HCT116 (cell line): ENCODE measurements at regions not wholly inside any gene's neighbourhood (a gene's known extent, or its start where the extent isn't known, plus 50 kb on each side); places are given as distances from the start of the nearest gene placed in this dataset.

ENCODE experiments used
- ATAC-seq: fragments of 200-7000 bp; cut with Tn5 transposase; 2 replicates; pipeline ENCODE4 v1.9.1; 2020; ENCODE audit warnings: mild to moderate bottlenecking, moderate library complexity
- BruUV-seq: library from RNA; stranded (reverse); fragments of 400-500 nt; replicated peaks from 2 replicates; lab custom pipeline; 2021; lab: Mats Ljungman, UMichigan
- CTCF ChIA-PET: fragments of 300-600 bp; sonication (Branson Sonifier 250); formaldehyde crosslinking; loops from one replicate; lab custom pipeline; 2021; ENCODE audit warnings: antibody characterized with exemption; lab: Charles Lee
- POLR2A ChIA-PET: fragments of 300-600, 350-600 bp; sonication (Branson Sonifier 250); formaldehyde crosslinking; loops from one replicate; lab custom pipeline; 2021; ENCODE audit warnings: antibody characterized with exemption; lab: Charles Lee
- RAD21 ChIA-PET, 2 experiments: fragments of 300-600 bp; sonication (Branson Sonifier 250); formaldehyde crosslinking; loops; one replicate each; lab custom pipeline; 2023; ENCODE audit warnings: low total read pairs in 2 of 2; ENCODE audit not compliant: uncharacterized antibody in 2 of 2, unreplicated experiment in 2 of 2, low non-redundant PET in 1 of 2; lab: Charles Lee
- DNase-seq: peaks from one replicate; pipeline ENCODE4 v3.0.0-alpha.2; 2010; ENCODE audit warnings: low read depth, low spot score
- H2AFZ ChIP-seq: fragments of 200-600 bp; shearing (Covaris generic), sonication (generic); 2 replicates; pipeline ENCODE4 v1.6.1; 2017; ENCODE audit warnings: low read depth, mixed run types, mixed read lengths, antibody characterized with exemption, low read length; ENCODE audit not compliant: poor library complexity, severe bottlenecking
- H3K27ac ChIP-seq: 2 replicates; pipeline ENCODE4 v1.5.1; 2012; ENCODE audit warnings: low read depth, low read length
- H3K27me3 ChIP-seq: fragments of 200-600 bp; sonication (generic); 2 replicates; pipeline ENCODE4 v1.6.1; 2016; ENCODE audit warnings: mixed run types, low read length, mixed read lengths; ENCODE audit not compliant: insufficient read depth
- H3K36me3 ChIP-seq, 2 experiments: fragments of 200-500 bp in 1 of 2; fragments of 200-600 bp in 1 of 2; sonication (Bioruptor generic) in 1 of 2; sonication (generic) in 1 of 2; 2 replicates each; pipeline versions ENCODE4 v1.5.1 to v1.6.1; 2014 to 2016; ENCODE audit warnings: low read length in 2 of 2, inconsistent platforms in 1 of 2, mixed read lengths in 1 of 2, mixed run types in 1 of 2; ENCODE audit not compliant: insufficient read depth in 2 of 2, control insufficient read depth in 1 of 2
- H3K4me1 ChIP-seq, 2 experiments: fragments of 200-600 bp in 1 of 2; sonication (generic) in 1 of 2; 2 replicates each; pipeline versions ENCODE4 v1.5.1 to v1.6.1; 2012 to 2017; ENCODE audit warnings: low read length in 2 of 2, inconsistent platforms in 1 of 2, mild to moderate bottlenecking in 1 of 2, mixed read lengths in 1 of 2, mixed run types in 1 of 2, moderate library complexity in 1 of 2; ENCODE audit not compliant: insufficient read depth in 2 of 2, control insufficient read depth in 1 of 2
- H3K4me2 ChIP-seq: fragments of 200-600 bp; sonication (generic); 2 replicates; pipeline ENCODE4 v1.6.1; 2017; ENCODE audit warnings: mixed run types, low read length, mixed read lengths
- H3K4me3 ChIP-seq, 2 experiments: fragments of 200-600 bp in 1 of 2; sonication (generic) in 1 of 2; replicated peaks in 1 of 2; 2 replicates each; pipeline ENCODE4 v1.5.1; 2011 to 2016; ENCODE audit warnings: low read length in 2 of 2, control low read depth in 1 of 2, low read depth in 1 of 2, mild to moderate bottlenecking in 1 of 2, mixed read lengths in 1 of 2, mixed run types in 1 of 2
- H3K79me2 ChIP-seq: fragments of 200-600 bp; sonication (generic); 2 replicates; pipeline ENCODE4 v1.6.1; 2017; ENCODE audit warnings: mild to moderate bottlenecking, mixed run types, low read length, moderate library complexity, mixed read lengths; ENCODE audit not compliant: insufficient read depth
- H3K9ac ChIP-seq: fragments of 200-600 bp; sonication (generic); 2 replicates; pipeline ENCODE4 v1.6.1; 2016; ENCODE audit warnings: low read length, mixed read lengths
- H3K9me2 ChIP-seq: fragments of 200-600 bp; sonication (generic), shearing (Covaris generic); 2 replicates; pipeline ENCODE4 v1.6.1; 2017; ENCODE audit warnings: mixed run types, mild to moderate bottlenecking, moderate library complexity; ENCODE audit not compliant: insufficient read depth
- H3K9me3 ChIP-seq, 2 experiments: fragments of 200-500 bp in 1 of 2; fragments of 200-600 bp in 1 of 2; sonication (Bioruptor generic) in 1 of 2; sonication (generic) in 1 of 2; 2 replicates each; pipeline ENCODE4 v1.6.1; 2014 to 2017; ENCODE audit warnings: low read length in 2 of 2, mixed read lengths in 2 of 2, inconsistent platforms in 1 of 2, low read depth in 1 of 2, mild to moderate bottlenecking in 1 of 2, mixed run types in 1 of 2, moderate library complexity in 1 of 2; ENCODE audit not compliant: control insufficient read depth in 1 of 2, insufficient read depth in 1 of 2
- H4K20me1 ChIP-seq: fragments of 200-600 bp; sonication (generic), shearing (Covaris generic); 2 replicates; pipeline ENCODE4 v1.6.1; 2017; ENCODE audit warnings: mixed run types, mild to moderate bottlenecking, moderate library complexity; ENCODE audit not compliant: insufficient read depth
- ATF3 ChIP-seq: IDR thresholded peaks from 2 replicates; pipeline ENCODE4 v1.6.1; 2012
- CEBPB ChIP-seq: IDR thresholded peaks from 2 replicates; pipeline ENCODE4 v1.6.1; 2012; ENCODE audit warnings: low read depth
- CTCF ChIP-seq, 3 experiments: fragments of 200-600 bp in 1 of 3; sonication (generic) in 1 of 3; IDR thresholded peaks in 2 of 3; conservative IDR thresholded peaks in 1 of 3; 2 replicates each; pipeline ENCODE4 v1.5.1; 2012 to 2017; ENCODE audit warnings: low read depth in 2 of 3, low read length in 2 of 3, antibody characterized with exemption in 1 of 3, borderline replicate concordance in 1 of 3, control low read depth in 1 of 3, mild to moderate bottlenecking in 1 of 3, mixed read lengths in 1 of 3, mixed run types in 1 of 3, moderate library complexity in 1 of 3; ENCODE audit not compliant: insufficient read depth in 1 of 3
- EZH2 ChIP-seq: fragments of 200-600 bp; sonication (generic); IDR thresholded peaks from 2 replicates; pipeline ENCODE4 v1.6.1; 2017; ENCODE audit warnings: antibody characterized with exemption, mixed run types
- EZH2phosphoT487 ChIP-seq: fragments of 200-600 bp; IDR thresholded peaks from 2 replicates; pipeline ENCODE4 v1.6.1; 2018; ENCODE audit warnings: antibody characterized with exemption, borderline replicate concordance
- FOSL1 ChIP-seq: IDR thresholded peaks from 2 replicates; pipeline ENCODE4 v1.6.1; 2012; ENCODE audit warnings: low read depth
- POLR2A ChIP-seq: IDR thresholded peaks from 2 replicates; pipeline ENCODE4 v1.7.0; 2011; ENCODE audit warnings: borderline replicate concordance; ENCODE audit not compliant: insufficient read depth, insufficient read length; ENCODE audit errors: extremely low read depth
- POLR2AphosphoS5 ChIP-seq: IDR thresholded peaks from 2 replicates; pipeline ENCODE4 v1.6.1; 2011; ENCODE audit warnings: mild to moderate bottlenecking, low read depth, low read length, moderate library complexity
- RAD21 ChIP-seq: IDR thresholded peaks from 2 replicates; pipeline ENCODE4 v1.6.1; 2012; ENCODE audit warnings: low read depth, mild to moderate bottlenecking
- SRF ChIP-seq: IDR thresholded peaks from 2 replicates; pipeline ENCODE4 v1.6.1; 2012; ENCODE audit warnings: low read depth
- TCF7L2 ChIP-seq: IDR thresholded peaks from 2 replicates; pipeline ENCODE4 v1.7.0; 2011; ENCODE audit warnings: borderline replicate concordance, inconsistent platforms; ENCODE audit not compliant: insufficient read depth, insufficient read length; ENCODE audit errors: extremely low read depth
- YY1 ChIP-seq: IDR thresholded peaks from 2 replicates; pipeline ENCODE4 v1.6.1; 2011; ENCODE audit warnings: low read length, low read depth, moderate library complexity, mild to moderate bottlenecking; ENCODE audit not compliant: insufficient replicate concordance; ENCODE audit errors: extremely low read depth
- ZNF274 ChIP-seq: fragments of 200-500 bp; sonication (Bioruptor generic); IDR thresholded peaks from 2 replicates; pipeline ENCODE4 v1.6.1; 2014; ENCODE audit warnings: mild to moderate bottlenecking, low read depth, low read length, inconsistent platforms
- intact Hi-C: fragments of 100-400 bp; cut with micrococcal nuclease; formaldehyde crosslinking; loops from 2 replicates; pipeline ENCODE4 v1.10.0; 2022
- TF ChIP-seq, protein P1 (sequence below): IDR thresholded peaks from 2 replicates; pipeline ENCODE4 v1.6.1; 2011; ENCODE audit warnings: mild to moderate bottlenecking, low read length, moderate library complexity; ENCODE audit not compliant: insufficient replicate concordance; ENCODE audit errors: extremely low read depth
- TF ChIP-seq, protein P2 (sequence below): IDR thresholded peaks from 2 replicates; pipeline ENCODE4 v1.6.1; 2012; ENCODE audit warnings: low read depth

- POLR2A ChIA-PET = no interaction called here
These were observed 58.6 kb upstream of the MNS1 start for GRCh38 chr15:56523521-56523920.

More at GRCh38 chr15:56523521-56523920, 58.6 kb upstream of the MNS1 start:
- no peaks in the 10 kb centered on the region for H3K36me3 ChIP-seq
- H2AFZ ChIP-seq = no peak overlapping the region
- RAD21 ChIA-PET = no interaction called here
- no peaks in the 10 kb centered on the region for H4K20me1 ChIP-seq
- H3K79me2 ChIP-seq = no peaks in the 10 kb centered on the region
- no peaks in the 10 kb centered on the region for H3K27me3 ChIP-seq
- no peaks in the 10 kb centered on the region for H3K9me3 ChIP-seq
- H3K9ac ChIP-seq = no peak overlapping the region
- no peak overlapping the region for H3K4me2 ChIP-seq
- CTCF ChIA-PET = no interaction called here
- H3K4me3 ChIP-seq = no peak overlapping the region
- intact Hi-C loops = no loop called here
- no TSS peak for BruUV-seq
- no peak for TF ChIP-seq FOSL1
- no peak for TF ChIP-seq RAD21
- no peak for TF ChIP-seq POLR2A
- no peak for TF ChIP-seq YY1
- TF ChIP-seq EZH2 = no peak
- TF ChIP-seq POLR2AphosphoS5 = no peak
- TF ChIP-seq EZH2phosphoT487 = no peak
- no peak for TF ChIP-seq CTCF (IDR thresholded peaks at IDR 0.05 in 2 of 3, conservative IDR thresholded peaks at IDR 0.05 in 1 of 3; ENCODE audit: borderline replicate concordance in 1 of 3, insufficient read depth in 1 of 3, low read depth in 2 of 3, low read length in 2 of 3)
- no peak for TF ChIP-seq TCF7L2
- no peak for TF ChIP-seq CEBPB
- TF ChIP-seq ZNF274 = no peak
- TF ChIP-seq ATF3 = no peak
- TF ChIP-seq, protein P1, sequence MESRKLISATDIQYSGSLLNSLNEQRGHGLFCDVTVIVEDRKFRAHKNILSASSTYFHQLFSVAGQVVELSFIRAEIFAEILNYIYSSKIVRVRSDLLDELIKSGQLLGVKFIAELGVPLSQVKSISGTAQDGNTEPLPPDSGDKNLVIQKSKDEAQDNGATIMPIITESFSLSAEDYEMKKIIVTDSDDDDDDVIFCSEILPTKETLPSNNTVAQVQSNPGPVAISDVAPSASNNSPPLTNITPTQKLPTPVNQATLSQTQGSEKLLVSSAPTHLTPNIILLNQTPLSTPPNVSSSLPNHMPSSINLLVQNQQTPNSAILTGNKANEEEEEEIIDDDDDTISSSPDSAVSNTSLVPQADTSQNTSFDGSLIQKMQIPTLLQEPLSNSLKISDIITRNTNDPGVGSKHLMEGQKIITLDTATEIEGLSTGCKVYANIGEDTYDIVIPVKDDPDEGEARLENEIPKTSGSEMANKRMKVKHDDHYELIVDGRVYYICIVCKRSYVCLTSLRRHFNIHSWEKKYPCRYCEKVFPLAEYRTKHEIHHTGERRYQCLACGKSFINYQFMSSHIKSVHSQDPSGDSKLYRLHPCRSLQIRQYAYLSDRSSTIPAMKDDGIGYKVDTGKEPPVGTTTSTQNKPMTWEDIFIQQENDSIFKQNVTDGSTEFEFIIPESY = no peak
- TF ChIP-seq, protein P2, sequence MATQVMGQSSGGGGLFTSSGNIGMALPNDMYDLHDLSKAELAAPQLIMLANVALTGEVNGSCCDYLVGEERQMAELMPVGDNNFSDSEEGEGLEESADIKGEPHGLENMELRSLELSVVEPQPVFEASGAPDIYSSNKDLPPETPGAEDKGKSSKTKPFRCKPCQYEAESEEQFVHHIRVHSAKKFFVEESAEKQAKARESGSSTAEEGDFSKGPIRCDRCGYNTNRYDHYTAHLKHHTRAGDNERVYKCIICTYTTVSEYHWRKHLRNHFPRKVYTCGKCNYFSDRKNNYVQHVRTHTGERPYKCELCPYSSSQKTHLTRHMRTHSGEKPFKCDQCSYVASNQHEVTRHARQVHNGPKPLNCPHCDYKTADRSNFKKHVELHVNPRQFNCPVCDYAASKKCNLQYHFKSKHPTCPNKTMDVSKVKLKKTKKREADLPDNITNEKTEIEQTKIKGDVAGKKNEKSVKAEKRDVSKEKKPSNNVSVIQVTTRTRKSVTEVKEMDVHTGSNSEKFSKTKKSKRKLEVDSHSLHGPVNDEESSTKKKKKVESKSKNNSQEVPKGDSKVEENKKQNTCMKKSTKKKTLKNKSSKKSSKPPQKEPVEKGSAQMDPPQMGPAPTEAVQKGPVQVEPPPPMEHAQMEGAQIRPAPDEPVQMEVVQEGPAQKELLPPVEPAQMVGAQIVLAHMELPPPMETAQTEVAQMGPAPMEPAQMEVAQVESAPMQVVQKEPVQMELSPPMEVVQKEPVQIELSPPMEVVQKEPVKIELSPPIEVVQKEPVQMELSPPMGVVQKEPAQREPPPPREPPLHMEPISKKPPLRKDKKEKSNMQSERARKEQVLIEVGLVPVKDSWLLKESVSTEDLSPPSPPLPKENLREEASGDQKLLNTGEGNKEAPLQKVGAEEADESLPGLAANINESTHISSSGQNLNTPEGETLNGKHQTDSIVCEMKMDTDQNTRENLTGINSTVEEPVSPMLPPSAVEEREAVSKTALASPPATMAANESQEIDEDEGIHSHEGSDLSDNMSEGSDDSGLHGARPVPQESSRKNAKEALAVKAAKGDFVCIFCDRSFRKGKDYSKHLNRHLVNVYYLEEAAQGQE = no peak
- TF ChIP-seq SRF = no peak
- no peaks in the 10 kb centered on the region for H3K4me1 ChIP-seq
- H3K27ac ChIP-seq = no peak overlapping the region
- no peaks in the 10 kb centered on the region for H3K9me2 ChIP-seq
- no peak for DNase-seq
- no peak for ATAC-seq
